WTC11 (cell line): ENCODE measurements at regions not wholly inside any gene's neighbourhood (a gene's known extent, or its start where the extent isn't known, plus 50 kb on each side); places are given as distances from the start of the nearest gene placed in this dataset.

Source experiments
- CTCF ChIP-seq: fragments of 200-600 bp; IDR thresholded peaks from 2 replicates; pipeline ENCODE4 v1.8.0; 2022; ENCODE audit warnings: antibody characterized with exemption
- MAX ChIP-seq: sonication (generic); formaldehyde crosslinking; IDR thresholded peaks from 2 replicates; pipeline ENCODE4 v1.8.0; 2022; ENCODE audit warnings: mild to moderate bottlenecking, missing genetic modification reagents
- NFYB ChIP-seq: sonication (generic); formaldehyde crosslinking; conservative IDR thresholded peaks from 2 replicates; pipeline ENCODE4 v1.8.0; 2022; ENCODE audit warnings: low read depth, missing genetic modification reagents
- NR1H2 ChIP-seq: sonication (generic); formaldehyde crosslinking; IDR thresholded peaks from 2 replicates; pipeline ENCODE4 v1.9.0; 2021; ENCODE audit warnings: mild to moderate bottlenecking, moderate library complexity, missing genetic modification reagents
- SP1 ChIP-seq: sonication (generic); formaldehyde crosslinking; conservative IDR thresholded peaks from 2 replicates; pipeline ENCODE4 v1.8.1; 2022; ENCODE audit warnings: missing genetic modification reagents

- TF ChIP-seq SP1 (CRISPR knock-in tag) = no peak
- TF ChIP-seq CTCF = no peak
- TF ChIP-seq NR1H2 (CRISPR knock-in tag) = no peak
- TF ChIP-seq MAX (CRISPR knock-in tag) = no peak
- TF ChIP-seq NFYB (CRISPR knock-in tag) = no peak
Observed at GRCh38 chr18:10319914-10320600, 134.4 kb upstream of the APCDD1 start.
